OCI-LY7 (cell line): ENCODE measurements at regions not wholly inside any gene's neighbourhood (a gene's known extent, or its start where the extent isn't known, plus 50 kb on each side); places are given as distances from the start of the nearest gene placed in this dataset.

Experiments used
- BruUV-seq: library from RNA; stranded (reverse); fragments of 400-500 nt; replicated peaks from 2 replicates; lab custom pipeline; 2021; lab: Mats Ljungman, UMichigan
- CTCF ChIA-PET: fragments of 300-600 bp; sonication (Branson Sonifier 250); formaldehyde crosslinking; loops from one replicate; lab custom pipeline; 2022; ENCODE audit warnings: antibody characterized with exemption; ENCODE audit not compliant: unreplicated experiment; lab: Charles Lee
- POLR2A ChIA-PET: fragments of 300-600 bp; sonication (Branson Sonifier 250); formaldehyde crosslinking; loops from one replicate; lab custom pipeline; 2022; ENCODE audit warnings: antibody characterized with exemption; lab: Charles Lee
- DNase-seq: peaks from one replicate; pipeline ENCODE4 v3.0.0-alpha.2; 2015; ENCODE audit warnings: low spot score
- H2AFZ ChIP-seq: fragments of 200-600 bp; sonication (generic), shearing (Covaris generic); 2 replicates; pipeline ENCODE4 v1.6.1; 2014; ENCODE audit warnings: mild to moderate bottlenecking, antibody characterized with exemption, low read length, moderate library complexity
- H3K27ac ChIP-seq: fragments of 200-600 bp; sonication (generic); 2 replicates; pipeline ENCODE4 v1.5.1; 2014; ENCODE audit warnings: mixed run types, low read depth, mild to moderate bottlenecking, moderate library complexity, low read length, inconsistent platforms; ENCODE audit not compliant: poor library complexity, severe bottlenecking
- H3K36me3 ChIP-seq: fragments of 200-600 bp; sonication (generic); 2 replicates; pipeline ENCODE4 v1.6.1; 2014; ENCODE audit warnings: mild to moderate bottlenecking, antibody characterized with exemption, low read length, moderate library complexity, mixed read lengths; ENCODE audit not compliant: insufficient read depth
- H3K4me1 ChIP-seq: fragments of 200-600 bp; sonication (generic); 2 replicates; pipeline ENCODE4 v1.5.1; 2014; ENCODE audit warnings: mild to moderate bottlenecking, low read length; ENCODE audit not compliant: insufficient read depth, poor library complexity, severe bottlenecking
- H3K4me2 ChIP-seq: fragments of 200-600 bp; sonication (generic); 2 replicates; pipeline ENCODE4 v1.6.1; 2014; ENCODE audit warnings: mild to moderate bottlenecking, low read length
- H3K4me3 ChIP-seq: fragments of 200-600 bp; sonication (generic); 2 replicates; pipeline ENCODE4 v1.5.1; 2014; ENCODE audit warnings: mild to moderate bottlenecking, low read depth, low read length; ENCODE audit not compliant: poor library complexity, severe bottlenecking
- H3K79me2 ChIP-seq: fragments of 200-600 bp; sonication (generic); 2 replicates; pipeline ENCODE4 v1.6.1; 2016; ENCODE audit warnings: low read depth, mild to moderate bottlenecking, low read length, moderate library complexity, mixed read lengths; ENCODE audit not compliant: insufficient read depth
- H3K9me2 ChIP-seq: fragments of 200-600 bp; sonication (generic); 2 replicates; pipeline ENCODE4 v1.6.1; 2016; ENCODE audit warnings: mild to moderate bottlenecking, low read length, mixed read lengths; ENCODE audit not compliant: insufficient read depth
- H3K9me3 ChIP-seq: fragments of 200-600 bp; sonication (generic); 2 replicates; pipeline ENCODE4 v1.6.1; 2014; ENCODE audit warnings: mild to moderate bottlenecking, mixed run types, low read length, mixed read lengths
- H4K20me1 ChIP-seq: fragments of 200-600 bp; sonication (generic); 2 replicates; pipeline ENCODE4 v1.6.1; 2014; ENCODE audit warnings: mild to moderate bottlenecking, antibody characterized with exemption, low read length, moderate library complexity, mixed read lengths; ENCODE audit not compliant: insufficient read depth
- CTCF ChIP-seq: fragments of 200-600 bp; sonication (generic); conservative IDR thresholded peaks from 2 replicates; pipeline ENCODE4 v1.5.1; 2014; ENCODE audit warnings: mild to moderate bottlenecking, antibody characterized with exemption, low read length, moderate library complexity, mixed read lengths
- EZH2phosphoT487 ChIP-seq: fragments of 200-600 bp; sonication (generic); IDR thresholded peaks from 2 replicates; pipeline ENCODE4 v1.6.1; 2018; ENCODE audit warnings: low read depth, borderline replicate concordance, mild to moderate bottlenecking, mixed run types, antibody characterized with exemption, low read length, moderate library complexity, mixed read lengths
- intact Hi-C: fragments of 100-400 bp; cut with micrococcal nuclease; formaldehyde crosslinking; loops from one replicate; pipeline ENCODE4 v1.10.0; 2022; ENCODE audit not compliant: unreplicated experiment

- intact Hi-C loops: no loop called here
- no TSS peak for BruUV-seq
- Histone ChIP-seq H3K4me3 (no peak overlapping the region), H3K36me3 (no peaks in the 10 kb centered on the region), H3K9me2 (no peaks in the 10 kb centered on the region), H4K20me1 (no peaks in the 10 kb centered on the region), H3K4me1 (no peaks in the 10 kb centered on the region), H2AFZ (no peak overlapping the region), H3K9me3 (no peaks in the 10 kb centered on the region), H3K27ac (no peak overlapping the region), H3K4me2 (no peak overlapping the region), H3K79me2 (no peaks in the 10 kb centered on the region)
- no peak for DNase-seq
- no peak for TF ChIP-seq CTCF
- no peak for TF ChIP-seq EZH2phosphoT487
- POLR2A ChIA-PET: no interaction called here
- CTCF ChIA-PET: no interaction called here
Observed at GRCh38 chr7:23918856-23919255, 208.8 kb downstream of the STK31 start.

GRCh38 chr7:23925088-23925487 lies 215.1 kb downstream of the STK31 start:
- BruUV-seq: no TSS peak
- ChIA-PET CTCF (no interaction called here), POLR2A (no interaction called here)
- Histone ChIP-seq H3K36me3 (no peaks in the 10 kb centered on the region), H3K79me2 (no peaks in the 10 kb centered on the region), H3K9me3 (no peaks in the 10 kb centered on the region), H3K4me2 (no peak overlapping the region), H3K9me2 (no peaks in the 10 kb centered on the region), H3K4me3 (no peak overlapping the region), H3K27ac (no peak overlapping the region), H4K20me1 (no peaks in the 10 kb centered on the region), H3K4me1 (no peaks in the 10 kb centered on the region), H2AFZ (no peak overlapping the region)
- intact Hi-C loops: loop anchor here (5.0 kb wide), 1 partner anchor 48 kb away; no protein-coding TSS in a partner anchor
- no peak for DNase-seq
- no peak for TF ChIP-seq CTCF

- Histone ChIP-seq H3K4me1 (no peaks in the 10 kb centered on the region), H3K9me2 (no peaks in the 10 kb centered on the region), H3K79me2 (no peaks in the 10 kb centered on the region), H4K20me1 (no peaks in the 10 kb centered on the region), H3K4me3 (no peak overlapping the region), H3K27ac (no peak overlapping the region), H3K4me2 (no peak overlapping the region), H3K36me3 (no peaks in the 10 kb centered on the region), H2AFZ (no peak overlapping the region), H3K9me3 (no peaks in the 10 kb centered on the region)
- ChIA-PET CTCF (no interaction called here), POLR2A (no interaction called here)
- no TSS peak for BruUV-seq
- intact Hi-C loops: loop anchor here (5.0 kb wide), 1 partner anchor 51 kb away; no protein-coding TSS in a partner anchor
- no peak for TF ChIP-seq CTCF
- no peak for TF ChIP-seq EZH2phosphoT487
- DNase-seq: no peak
Observed at GRCh38 chr7:23927709-23928417, 217.8 kb downstream of the STK31 start.
